ENCODE measurements at regions not wholly inside any gene's neighbourhood (a gene's known extent, or its start where the extent isn't known, plus 50 kb on each side); places are given as distances from the start of the nearest gene placed in this dataset.

GRCh38 chr3:106047221-106047620 lies 178.4 kb upstream of the CBLB start (continued):
- TF ChIP-seq REST (IDR thresholded peaks at IDR 0.05; ENCODE audit: low read depth, low read length) (no peak), FOXJ3 (CRISPR knock-in tag; IDR thresholded peaks at IDR 0.05) (no peak), CHD2 (IDR thresholded peaks at IDR 0.05; ENCODE audit: low read length, partially characterized antibody) (no peak)

- no peak overlapping the region for H3K27ac ChIP-seq (ENCODE audit: low read depth in 2 of 2, low read length in 1 of 2)
- H4K20me1 ChIP-seq (ENCODE audit: insufficient read depth) = no peaks in the 10 kb centered on the region
- no peak overlapping the region for H3K4me3 ChIP-seq (ENCODE audit: low read depth in 2 of 2, low read length in 1 of 2)
- POLR2A ChIA-PET = no interaction called here
- CTCF ChIA-PET = no interaction called here
- no peak for DNase-seq
- H3K9me3 ChIP-seq = no peaks in the 10 kb centered on the region
- H3K4me2 ChIP-seq = no peak overlapping the region
- H3K9me2 ChIP-seq = no peaks in the 10 kb centered on the region
- peaks cover 0 to 6% of the 10 kb centered on the region in 2 experiments; a peak in 1 of 4 replicates for H3K4me1 ChIP-seq (ENCODE audit: control insufficient read depth in 1 of 2, insufficient read depth in 2 of 2, low read depth in 1 of 2, low read length in 1 of 2)
- WGBS (ENCODE audit: low lambda C conversion rate) = 82% methylated on average over 2 of the region's 2 CpGs
- H3K27me3 ChIP-seq (ENCODE audit: insufficient read depth) = no peaks in the 10 kb centered on the region
- TF ChIP-seq MEF2A (IDR thresholded peaks at IDR 0.05; ENCODE audit: borderline replicate concordance, low read depth) = no peak
- TF ChIP-seq, protein P1, sequence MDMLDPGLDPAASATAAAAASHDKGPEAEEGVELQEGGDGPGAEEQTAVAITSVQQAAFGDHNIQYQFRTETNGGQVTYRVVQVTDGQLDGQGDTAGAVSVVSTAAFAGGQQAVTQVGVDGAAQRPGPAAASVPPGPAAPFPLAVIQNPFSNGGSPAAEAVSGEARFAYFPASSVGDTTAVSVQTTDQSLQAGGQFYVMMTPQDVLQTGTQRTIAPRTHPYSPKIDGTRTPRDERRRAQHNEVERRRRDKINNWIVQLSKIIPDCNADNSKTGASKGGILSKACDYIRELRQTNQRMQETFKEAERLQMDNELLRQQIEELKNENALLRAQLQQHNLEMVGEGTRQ (IDR thresholded peaks at IDR 0.05; ENCODE audit: borderline replicate concordance, low read depth, low read length) = no peak
- no peak for TF ChIP-seq FOXJ3 (CRISPR knock-in tag; IDR thresholded peaks at IDR 0.05)
- no peak for TF ChIP-seq EZH2phosphoT487 (IDR thresholded peaks at IDR 0.05; ENCODE audit: borderline replicate concordance, low read depth)
- no peak for TF ChIP-seq JUND (IDR thresholded peaks at IDR 0.05)
- TF ChIP-seq, protein P2, sequence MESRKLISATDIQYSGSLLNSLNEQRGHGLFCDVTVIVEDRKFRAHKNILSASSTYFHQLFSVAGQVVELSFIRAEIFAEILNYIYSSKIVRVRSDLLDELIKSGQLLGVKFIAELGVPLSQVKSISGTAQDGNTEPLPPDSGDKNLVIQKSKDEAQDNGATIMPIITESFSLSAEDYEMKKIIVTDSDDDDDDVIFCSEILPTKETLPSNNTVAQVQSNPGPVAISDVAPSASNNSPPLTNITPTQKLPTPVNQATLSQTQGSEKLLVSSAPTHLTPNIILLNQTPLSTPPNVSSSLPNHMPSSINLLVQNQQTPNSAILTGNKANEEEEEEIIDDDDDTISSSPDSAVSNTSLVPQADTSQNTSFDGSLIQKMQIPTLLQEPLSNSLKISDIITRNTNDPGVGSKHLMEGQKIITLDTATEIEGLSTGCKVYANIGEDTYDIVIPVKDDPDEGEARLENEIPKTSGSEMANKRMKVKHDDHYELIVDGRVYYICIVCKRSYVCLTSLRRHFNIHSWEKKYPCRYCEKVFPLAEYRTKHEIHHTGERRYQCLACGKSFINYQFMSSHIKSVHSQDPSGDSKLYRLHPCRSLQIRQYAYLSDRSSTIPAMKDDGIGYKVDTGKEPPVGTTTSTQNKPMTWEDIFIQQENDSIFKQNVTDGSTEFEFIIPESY (IDR thresholded peaks at IDR 0.05; ENCODE audit: borderline replicate concordance, low read depth) = no peak
- no peak for TF ChIP-seq RCOR1 (IDR thresholded peaks at IDR 0.05; ENCODE audit: low read length)
- TF ChIP-seq RFX5 (IDR thresholded peaks at IDR 0.05; ENCODE audit: low read length) = no peak
- TF ChIP-seq FOXM1 (IDR thresholded peaks at IDR 0.05; ENCODE audit: low read depth) = no peak
- TF ChIP-seq, protein P3, sequence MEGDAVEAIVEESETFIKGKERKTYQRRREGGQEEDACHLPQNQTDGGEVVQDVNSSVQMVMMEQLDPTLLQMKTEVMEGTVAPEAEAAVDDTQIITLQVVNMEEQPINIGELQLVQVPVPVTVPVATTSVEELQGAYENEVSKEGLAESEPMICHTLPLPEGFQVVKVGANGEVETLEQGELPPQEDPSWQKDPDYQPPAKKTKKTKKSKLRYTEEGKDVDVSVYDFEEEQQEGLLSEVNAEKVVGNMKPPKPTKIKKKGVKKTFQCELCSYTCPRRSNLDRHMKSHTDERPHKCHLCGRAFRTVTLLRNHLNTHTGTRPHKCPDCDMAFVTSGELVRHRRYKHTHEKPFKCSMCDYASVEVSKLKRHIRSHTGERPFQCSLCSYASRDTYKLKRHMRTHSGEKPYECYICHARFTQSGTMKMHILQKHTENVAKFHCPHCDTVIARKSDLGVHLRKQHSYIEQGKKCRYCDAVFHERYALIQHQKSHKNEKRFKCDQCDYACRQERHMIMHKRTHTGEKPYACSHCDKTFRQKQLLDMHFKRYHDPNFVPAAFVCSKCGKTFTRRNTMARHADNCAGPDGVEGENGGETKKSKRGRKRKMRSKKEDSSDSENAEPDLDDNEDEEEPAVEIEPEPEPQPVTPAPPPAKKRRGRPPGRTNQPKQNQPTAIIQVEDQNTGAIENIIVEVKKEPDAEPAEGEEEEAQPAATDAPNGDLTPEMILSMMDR (IDR thresholded peaks at IDR 0.05) = no peak
- TF ChIP-seq NRF1 (IDR thresholded peaks at IDR 0.05; ENCODE audit: low read depth, low read length) = no peak
- TF ChIP-seq TCF12 (IDR thresholded peaks at IDR 0.05) = no peak
- no peak for TF ChIP-seq RAD21 (IDR thresholded peaks at IDR 0.05; ENCODE audit: low read length)
- no peak for TF ChIP-seq CHD2 (IDR thresholded peaks at IDR 0.05; ENCODE audit: low read length, partially characterized antibody)
- no peak for TF ChIP-seq TEAD4 (IDR thresholded peaks at IDR 0.05; ENCODE audit: borderline replicate concordance, insufficient read depth)
- no peak for TF ChIP-seq MXI1 (IDR thresholded peaks at IDR 0.05; ENCODE audit: low read depth, low read length)
- no peak for TF ChIP-seq SMC3 (IDR thresholded peaks at IDR 0.05; ENCODE audit: low read depth, low read length)
- no peak overlapping the region for H3K9ac ChIP-seq
- no peaks in the 10 kb centered on the region for H3K79me2 ChIP-seq (ENCODE audit: insufficient read depth)
- no peaks in the 10 kb centered on the region for H3F3A ChIP-seq (replicated peaks; ENCODE audit: insufficient read depth)
- H3K36me3 ChIP-seq (replicated peaks in 1 of 2; ENCODE audit: control insufficient read depth in 1 of 2, insufficient read depth in 2 of 2, low read length in 1 of 2) = no peaks in the 10 kb centered on the region
- no peak overlapping the region for H2AFZ ChIP-seq (ENCODE audit: low read depth)
Measured at GRCh38 chr3:106048946-106049481, 180.2 kb upstream of the CBLB start.

Measured in SK-N-SH (cell line).